Ovary (tissue), 7 donors: ENCODE measurements at regions not wholly inside any gene's neighbourhood (a gene's known extent, or its start where the extent isn't known, plus 50 kb on each side); places are given as distances from the start of the nearest gene placed in this dataset.

Experiments
- DNase-seq, 5 donors: peaks; one replicate each; pipeline ENCODE4 v3.0.0-alpha.2; 2019 to 2020
- H3K27ac ChIP-seq, 2 donors: fragments of 200-600 bp; one replicate each; pipeline versions ENCODE4 v1.5.1 to v1.8.0; 2019 to 2022
- H3K27me3 ChIP-seq: fragments of 200-600 bp; one replicate; pipeline ENCODE4 v1.8.0; 2022
- H3K36me3 ChIP-seq: fragments of 200-600 bp; sonication (generic); one replicate; pipeline ENCODE4 v1.5.1; 2019
- H3K4me1 ChIP-seq: one replicate; pipeline ENCODE4 v1.8.1; 2013; ENCODE audit warnings: mild to moderate bottlenecking, moderate library complexity; ENCODE audit not compliant: insufficient read depth
- H3K4me3 ChIP-seq: fragments of 200-600 bp; sonication (generic); one replicate; pipeline ENCODE4 v1.5.1; 2017
- H3K9me3 ChIP-seq, 2 donors: fragments of 200-600 bp in 1 of 2; sonication (generic) in 1 of 2; one replicate each; pipeline versions ENCODE4 v1.5.1 to v1.8.1; 2013 to 2019; ENCODE audit warnings: mild to moderate bottlenecking in 1 of 2, moderate library complexity in 1 of 2
- EP300 ChIP-seq: sonication (generic); formaldehyde crosslinking; IDR thresholded peaks from one replicate; pipeline ENCODE4 v1.6.1; 2017; ENCODE audit warnings: antibody characterized with exemption
- POLR2A ChIP-seq: fragments of 450-650 bp; IDR thresholded peaks from one replicate; pipeline ENCODE4 v1.6.1; 2017; ENCODE audit warnings: antibody characterized with exemption, mild to moderate bottlenecking, moderate library complexity
- WGBS, 3 donors: extraction: QIAGEN DNeasy Blood & Tissue Kit in 1 of 3; methylation state at CpG; one replicate each; pipeline versions ENCODE4 v1.1.5 to v1.1.7; 2013 to 2017; 5-methylcytosine and 5-hydroxymethylcytosine counted together
- intact Hi-C, 4 donors: fragments of 100-400 bp; cut with DNase I; formaldehyde crosslinking; loops; one replicate each; pipeline versions ENCODE4 v1.11.0 to v1.15.1; 2022 to 2023
- TF ChIP-seq, protein P1 (sequence below), 3 donors: fragments of 450-650 bp in 2 of 3; fragments of 200-600 bp in 1 of 3; IDR thresholded peaks; one replicate each; pipeline versions ENCODE4 v1.5.1 to v1.8.0; 2016 to 2022; ENCODE audit warnings: antibody characterized with exemption in 3 of 3, mild to moderate bottlenecking in 1 of 3
- donor health status: DM: no; HTN: no; CAD: no; lungs with moderate emphysema.
- donor health status: DM: no; HTN: no; CAD: no.
- donor health status: Bipolar disorder and iron deficiency.
- donor health status: DM: no; HTN: no; CAD: no.
- donor health status: DM: yes; HTN: yes; CAD: no.

DNA sequence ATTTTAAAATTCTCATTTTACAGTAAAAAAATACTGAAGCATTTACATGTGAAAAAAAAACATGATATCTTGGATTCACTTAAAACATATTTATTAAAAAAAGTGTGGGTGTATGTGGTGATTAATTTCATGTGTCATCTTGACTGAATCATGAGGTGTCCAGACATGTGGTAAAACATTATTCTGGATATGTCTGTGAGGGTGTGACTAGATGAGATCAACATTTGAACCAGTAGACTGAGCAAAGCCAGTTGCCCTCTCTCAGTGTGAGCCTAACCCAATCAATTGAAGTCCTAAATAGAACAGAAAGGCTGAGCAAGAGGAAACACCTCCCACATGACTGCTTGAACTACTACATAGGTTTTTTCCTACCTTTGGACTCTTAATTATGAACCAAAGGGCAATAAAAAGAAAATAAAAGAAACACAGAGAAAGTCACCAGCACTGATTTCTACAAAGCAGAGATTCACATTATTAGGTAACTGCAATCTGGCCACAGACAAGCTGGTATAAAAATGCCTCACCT, 90.5 kb upstream of the VGLL2 start:
- Histone ChIP-seq H3K36me3 (no peaks in the 10 kb centered on the region), H3K9me3 (no peaks in the 10 kb centered on the region), H3K27ac (no peak overlapping the region), H3K27me3 (no peaks in the 10 kb centered on the region), H3K4me1 (no peaks in the 10 kb centered on the region), H3K4me3 (no peak overlapping the region)
- DNase-seq = no peak
- intact Hi-C loops = no loop called here
- TF ChIP-seq, protein P1, sequence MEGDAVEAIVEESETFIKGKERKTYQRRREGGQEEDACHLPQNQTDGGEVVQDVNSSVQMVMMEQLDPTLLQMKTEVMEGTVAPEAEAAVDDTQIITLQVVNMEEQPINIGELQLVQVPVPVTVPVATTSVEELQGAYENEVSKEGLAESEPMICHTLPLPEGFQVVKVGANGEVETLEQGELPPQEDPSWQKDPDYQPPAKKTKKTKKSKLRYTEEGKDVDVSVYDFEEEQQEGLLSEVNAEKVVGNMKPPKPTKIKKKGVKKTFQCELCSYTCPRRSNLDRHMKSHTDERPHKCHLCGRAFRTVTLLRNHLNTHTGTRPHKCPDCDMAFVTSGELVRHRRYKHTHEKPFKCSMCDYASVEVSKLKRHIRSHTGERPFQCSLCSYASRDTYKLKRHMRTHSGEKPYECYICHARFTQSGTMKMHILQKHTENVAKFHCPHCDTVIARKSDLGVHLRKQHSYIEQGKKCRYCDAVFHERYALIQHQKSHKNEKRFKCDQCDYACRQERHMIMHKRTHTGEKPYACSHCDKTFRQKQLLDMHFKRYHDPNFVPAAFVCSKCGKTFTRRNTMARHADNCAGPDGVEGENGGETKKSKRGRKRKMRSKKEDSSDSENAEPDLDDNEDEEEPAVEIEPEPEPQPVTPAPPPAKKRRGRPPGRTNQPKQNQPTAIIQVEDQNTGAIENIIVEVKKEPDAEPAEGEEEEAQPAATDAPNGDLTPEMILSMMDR (IDR thresholded peaks at IDR 0.05) = no peak
- TF ChIP-seq EP300 (no peak), POLR2A (no peak)

DNA sequence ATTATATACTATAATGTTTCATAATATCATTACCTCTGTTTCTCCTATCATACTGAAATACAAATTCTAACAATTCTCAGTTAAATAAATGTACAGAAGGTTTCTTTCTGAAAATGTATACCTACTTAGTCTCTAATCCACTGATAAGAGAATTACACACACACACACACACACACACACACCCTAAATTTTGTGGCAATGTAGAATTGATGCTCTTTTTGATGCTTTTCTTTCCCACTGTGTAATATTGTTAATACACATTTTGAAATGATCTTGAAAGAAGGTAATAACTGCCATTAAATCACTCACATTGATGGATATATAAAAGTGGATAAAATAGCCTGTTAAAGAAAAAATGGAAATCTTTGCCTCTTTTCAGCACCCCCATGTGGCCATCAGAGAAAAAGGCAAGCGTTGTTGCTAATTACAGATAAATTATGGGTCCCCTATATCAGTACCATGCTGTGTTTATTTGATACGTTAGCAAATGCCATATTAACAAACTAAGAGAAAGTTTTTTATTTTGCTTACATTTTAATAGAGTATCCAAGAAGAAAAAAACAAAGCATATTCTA, 76.6 kb upstream of the VGLL2 start:
- Histone ChIP-seq H3K27ac (no peak overlapping the region), H3K9me3 (no peaks in the 10 kb centered on the region), H3K27me3 (no peaks in the 10 kb centered on the region), H3K36me3 (no peaks in the 10 kb centered on the region), H3K4me1 (no peaks in the 10 kb centered on the region), H3K4me3 (no peak overlapping the region)
- 3 to 8% (median 4%) methylated on average over 2 of the region's 2 CpGs for WGBS, 3 donors
- intact Hi-C loops = loop anchor here in 1 of 4 donors (10.0 kb wide), 1 partner anchor 1734 kb away; no protein-coding TSS in a partner anchor
- TF ChIP-seq POLR2A = no peak
- TF ChIP-seq, protein P1 (IDR thresholded peaks at IDR 0.05) = no peak
- no peak for TF ChIP-seq EP300
- no peak for DNase-seq

DNA sequence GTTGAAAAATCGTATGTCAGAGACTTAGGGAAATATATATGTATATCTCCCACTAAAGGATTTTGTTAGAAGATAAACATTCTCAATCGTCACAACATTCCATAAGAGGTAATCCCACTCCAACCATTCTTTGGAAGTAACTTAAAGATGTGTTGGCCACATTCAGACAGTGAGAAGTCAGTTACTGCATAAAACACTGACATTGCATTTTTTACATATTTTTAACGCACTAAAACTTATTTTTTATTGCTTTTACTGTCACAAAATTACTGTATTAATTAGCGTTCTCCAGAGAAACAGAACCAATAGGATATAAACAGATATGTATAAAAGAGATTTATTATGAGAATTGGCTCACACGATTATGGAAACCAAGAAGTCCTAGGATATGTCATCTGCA, 74.3 kb upstream of the VGLL2 start:
- H3K36me3 ChIP-seq = no peaks in the 10 kb centered on the region
- DNase-seq = no peak
- no peaks in the 10 kb centered on the region for H3K27me3 ChIP-seq
- no peak overlapping the region for H3K27ac ChIP-seq
- TF ChIP-seq EP300 (no peak), POLR2A (no peak)
- H3K4me3 ChIP-seq = no peak overlapping the region
- intact Hi-C loops = no loop called here
- no peaks in the 10 kb centered on the region for H3K9me3 ChIP-seq
- WGBS, 3 donors = 68 to 79% (median 69%) methylated on average over 5 of the region's 5 CpGs
- H3K4me1 ChIP-seq = no peaks in the 10 kb centered on the region

DNA sequence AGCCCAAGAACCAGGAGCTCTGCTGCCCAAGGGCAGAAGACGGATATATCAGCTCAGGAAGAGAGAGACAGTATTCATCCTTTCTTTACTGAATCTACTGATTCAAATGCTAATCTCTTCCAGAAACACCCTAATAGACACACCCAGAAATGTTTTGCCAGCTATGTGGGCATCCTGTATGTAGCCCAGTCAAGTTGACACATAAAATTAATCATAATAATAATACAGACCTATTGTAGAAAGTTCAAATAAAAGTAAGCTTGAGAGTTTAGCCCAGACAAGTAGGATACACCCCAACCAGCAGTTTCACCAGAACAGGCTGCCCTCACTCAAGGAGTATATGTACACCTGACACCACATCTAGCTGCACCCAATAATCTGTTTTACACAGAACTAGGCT, 73.9 kb upstream of the VGLL2 start:
- intact Hi-C loops = no loop called here
- no peak for TF ChIP-seq EP300
- TF ChIP-seq, protein P1 (IDR thresholded peaks at IDR 0.05) = no peak
- no peak for TF ChIP-seq POLR2A

DNA sequence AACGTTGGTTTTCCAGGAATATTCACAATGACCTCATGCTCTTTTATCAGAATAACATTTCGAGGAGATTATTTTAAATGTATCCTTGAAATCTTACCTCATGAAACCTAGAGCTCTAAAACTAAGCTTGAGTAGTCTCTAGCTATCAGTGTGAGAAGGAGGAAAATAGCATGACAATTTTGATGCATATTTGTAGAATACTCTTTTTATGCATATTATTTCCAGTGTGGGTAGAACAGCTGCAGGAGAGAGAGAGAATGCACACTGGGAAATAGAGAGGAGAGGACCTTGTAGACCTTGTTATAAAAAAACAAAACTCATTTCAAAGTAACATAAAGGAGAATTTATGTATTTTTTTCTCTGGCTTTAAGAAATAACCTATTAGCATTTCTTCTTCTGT, 71.1 kb upstream of the VGLL2 start:
- no peak for DNase-seq
- H3K9me3 ChIP-seq = no peaks in the 10 kb centered on the region
- intact Hi-C loops = no loop called here
- no peaks in the 10 kb centered on the region for H3K36me3 ChIP-seq
- no peaks in the 10 kb centered on the region for H3K4me1 ChIP-seq
- no peaks in the 10 kb centered on the region for H3K27me3 ChIP-seq
- TF ChIP-seq, protein P1 (IDR thresholded peaks at IDR 0.05) = no peak
- H3K4me3 ChIP-seq = no peak overlapping the region
- 31 to 37% (median 36%) methylated on average over 2 of the region's 2 CpGs for WGBS, 3 donors
- H3K27ac ChIP-seq = no peak overlapping the region

More for the DNA sequence above, 73.9 kb upstream of the VGLL2 start:
- Histone ChIP-seq H3K27ac (no peak overlapping the region), H3K36me3 (no peaks in the 10 kb centered on the region), H3K4me3 (no peak overlapping the region), H3K27me3 (no peaks in the 10 kb centered on the region), H3K9me3 (no peaks in the 10 kb centered on the region), H3K4me1 (no peaks in the 10 kb centered on the region)
- WGBS, 3 donors = 87 to 100% (median 95%) methylated on average over 1 of the region's 1 CpG
- DNase-seq = no peak
